ENCODE measurements at regions not wholly inside any gene's neighbourhood (a gene's known extent, or its start where the extent isn't known, plus 50 kb on each side); places are given as distances from the start of the nearest gene placed in this dataset.

GRCh38 chr3:177447938-177448337 lies 250.7 kb upstream of the TBL1XR1 start:
- no peak overlapping the region for H3K27ac Mint-ChIP-seq
- TF ChIP-seq ZNF219 (CRISPR knock-in tag; IDR thresholded peaks at IDR 0.05; ENCODE audit: borderline replicate concordance): no peak
- no peak for TF ChIP-seq CBFB (CRISPR knock-in tag; IDR thresholded peaks at IDR 0.05; ENCODE audit: low read depth)
- no peak for TF ChIP-seq TEAD1 (CRISPR knock-in tag; IDR thresholded peaks at IDR 0.05)
- peaks cover 3% of the 10 kb centered on the region; the same call in 1 of the 2 replicates for H3K9me3 Mint-ChIP-seq
- H3K4me1 Mint-ChIP-seq: peaks cover 6% of the 10 kb centered on the region; the same call in 1 of the 2 replicates
- ATAC-seq (no peak), DNase-seq (ENCODE audit: low spot score) (no peak)
- ChIA-PET POLR2A (no interaction called here), CTCF (no interaction called here)
- H3K36me3 Mint-ChIP-seq: no peaks in the 10 kb centered on the region
- H3K4me3 Mint-ChIP-seq: no peak overlapping the region
- no peaks in the 10 kb centered on the region for H3K27me3 Mint-ChIP-seq (ENCODE audit: low read depth)

- peaks cover 6% of the 10 kb centered on the region; the same call in 1 of the 2 replicates for H3K4me1 Mint-ChIP-seq
- H3K9me3 Mint-ChIP-seq: no peaks in the 10 kb centered on the region
- ChIA-PET CTCF (no interaction called here), POLR2A (no interaction called here)
- ATAC-seq: no peak
- no peak for DNase-seq (ENCODE audit: low spot score)
- H3K4me3 Mint-ChIP-seq: no peak overlapping the region
- TF ChIP-seq CREM (CRISPR knock-in tag; IDR thresholded peaks at IDR 0.05) (no peak), IRF2 (CRISPR knock-in tag; IDR thresholded peaks at IDR 0.05; ENCODE audit: borderline replicate concordance, low read depth) (no peak), JAZF1 (CRISPR knock-in tag; IDR thresholded peaks at IDR 0.05) (no peak), NFE2L1 (CRISPR knock-in tag; IDR thresholded peaks at IDR 0.05) (no peak), CREB1 (CRISPR knock-in tag; IDR thresholded peaks at IDR 0.05) (no peak), HMGA2 (CRISPR knock-in tag; IDR thresholded peaks at IDR 0.05) (no peak), MAX (CRISPR knock-in tag; IDR thresholded peaks at IDR 0.05) (no peak)
- H3K36me3 Mint-ChIP-seq: no peaks in the 10 kb centered on the region
- H3K27me3 Mint-ChIP-seq (ENCODE audit: low read depth): no peaks in the 10 kb centered on the region
- no peak overlapping the region for H3K27ac Mint-ChIP-seq
These were observed 251.7 kb upstream of the TBL1XR1 start for GRCh38 chr3:177448987-177449359.

GRCh38 chr3:177449360-177450006 lies 252.2 kb upstream of the TBL1XR1 start:
- POLR2A ChIA-PET: no interaction called here
- CTCF ChIA-PET: interaction anchor here (0.6 kb wide), 1 partner anchor 262 kb away, joined by 3 read pairs; no protein-coding TSS in a partner anchor
- H3K4me1 Mint-ChIP-seq: peaks cover 6% of the 10 kb centered on the region; the same call in 1 of the 2 replicates
- no peaks in the 10 kb centered on the region for H3K36me3 Mint-ChIP-seq
- TF ChIP-seq TEAD4 (CRISPR knock-in tag; IDR thresholded peaks at IDR 0.05) (no peak), GABPB1 (CRISPR knock-in tag; IDR thresholded peaks at IDR 0.05) (peak; percentile 72)
- DNase-seq (ENCODE audit: low spot score) (no peak), ATAC-seq (no peak)
- no peaks in the 10 kb centered on the region for H3K27me3 Mint-ChIP-seq (ENCODE audit: low read depth)
- no peak overlapping the region for H3K27ac Mint-ChIP-seq
- H3K4me3 Mint-ChIP-seq: no peak overlapping the region
- no peaks in the 10 kb centered on the region for H3K9me3 Mint-ChIP-seq

- no peak for ATAC-seq
- H3K36me3 Mint-ChIP-seq: no peaks in the 10 kb centered on the region
- no peaks in the 10 kb centered on the region for H3K27me3 Mint-ChIP-seq (ENCODE audit: low read depth)
- no peak overlapping the region for H3K27ac Mint-ChIP-seq
- H3K9me3 Mint-ChIP-seq: peaks cover 3% of the 10 kb centered on the region
- no peak for TF ChIP-seq ARID4B (CRISPR knock-in tag; IDR thresholded peaks at IDR 0.05; ENCODE audit: borderline replicate concordance)
- no peak overlapping the region for H3K4me3 Mint-ChIP-seq
- ChIA-PET POLR2A (no interaction called here), CTCF (no interaction called here)
- H3K4me1 Mint-ChIP-seq: peaks cover 11% of the 10 kb centered on the region
- DNase-seq (ENCODE audit: low spot score): no peak
These were observed 254.0 kb upstream of the TBL1XR1 start for GRCh38 chr3:177451301-177451750.
